COR-L47 (cell line): ENCODE measurements at regions not wholly inside any gene's neighbourhood (a gene's known extent, or its start where the extent isn't known, plus 50 kb on each side); places are given as distances from the start of the nearest gene placed in this dataset.
"Not testable (repeated sequence)": the region's sequence is repeated elsewhere in the genome, so short reads cannot be mapped to it uniquely, and the experiment has no call there.

Source experiments
- DNase-seq: peaks from one replicate; lab custom pipeline; 2025; lab: John Stamatoyannopoulos, UW

DNA sequence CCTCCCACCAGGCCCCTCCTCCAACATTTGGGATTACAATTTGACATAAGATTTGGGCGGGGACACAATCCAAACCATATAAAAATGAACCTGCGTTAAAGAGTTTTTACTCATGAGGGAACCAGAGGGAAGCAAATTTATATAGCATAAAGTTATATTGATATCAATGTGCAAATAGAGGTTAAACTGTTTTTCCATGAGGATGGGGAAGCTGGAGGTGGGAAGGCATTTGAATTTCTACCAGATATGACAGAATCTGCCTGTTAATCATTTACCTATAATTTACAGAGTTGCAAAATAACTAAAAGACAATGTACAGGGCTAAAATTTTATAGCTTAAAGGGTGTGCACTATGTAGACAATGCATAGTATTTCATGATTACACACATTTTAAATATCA, 322.0 kb upstream of the FKBP1C start:
- DNase-seq = no peak

DNA sequence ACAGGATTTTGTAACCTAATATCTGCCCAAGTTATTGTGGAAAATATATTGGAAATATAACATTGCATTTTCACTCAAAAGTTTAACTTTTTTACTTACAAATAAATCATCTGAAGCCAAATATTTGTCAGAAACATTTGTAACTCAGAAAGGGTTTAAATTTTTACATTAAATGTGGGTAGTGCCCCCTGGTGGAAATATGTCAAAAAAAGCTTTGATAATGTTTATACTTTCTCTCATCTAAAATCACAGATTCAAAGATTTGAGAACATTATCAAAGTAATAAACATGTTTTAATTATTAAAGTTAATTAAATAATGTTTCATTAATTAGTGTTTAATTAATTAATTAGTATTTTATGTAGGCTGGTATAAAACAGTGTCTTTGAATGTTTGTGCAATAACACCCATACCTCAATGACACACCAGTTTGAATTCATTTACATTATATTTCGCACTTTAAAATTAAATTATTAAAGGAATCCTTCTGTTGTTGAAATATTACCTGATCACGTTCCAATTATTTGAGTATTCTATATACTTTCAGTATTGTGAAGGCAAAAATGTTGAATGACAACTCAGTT, 320.1 kb upstream of the FKBP1C start:
- peak; percentile 34 for DNase-seq

- no peak for DNase-seq
Measured at GRCh38 chr6:62894114-62894513, 317.2 kb upstream of the FKBP1C start.

DNA sequence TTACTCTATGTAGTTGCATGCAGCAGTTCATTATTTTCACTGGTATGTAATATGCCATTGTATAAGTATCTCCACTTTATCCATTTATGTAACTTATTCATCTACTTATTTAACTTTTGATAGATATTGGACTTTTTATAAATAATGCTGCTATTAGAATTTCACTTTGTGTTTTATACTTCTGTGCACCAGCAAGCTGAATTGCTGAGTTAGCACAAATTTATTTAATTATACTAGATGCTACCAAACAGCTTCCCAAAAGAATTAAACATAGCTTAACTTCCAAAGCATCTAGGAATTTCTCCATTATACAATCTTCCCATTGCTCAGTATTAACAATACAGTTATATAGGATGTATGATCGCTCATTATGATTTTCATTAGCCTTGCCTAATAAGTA, 308.0 kb upstream of the FKBP1C start:
- DNase-seq = no peak

GRCh38 chr6:62904687-62905086, 306.6 kb upstream of the FKBP1C start:
- DNase-seq = no peak

DNA sequence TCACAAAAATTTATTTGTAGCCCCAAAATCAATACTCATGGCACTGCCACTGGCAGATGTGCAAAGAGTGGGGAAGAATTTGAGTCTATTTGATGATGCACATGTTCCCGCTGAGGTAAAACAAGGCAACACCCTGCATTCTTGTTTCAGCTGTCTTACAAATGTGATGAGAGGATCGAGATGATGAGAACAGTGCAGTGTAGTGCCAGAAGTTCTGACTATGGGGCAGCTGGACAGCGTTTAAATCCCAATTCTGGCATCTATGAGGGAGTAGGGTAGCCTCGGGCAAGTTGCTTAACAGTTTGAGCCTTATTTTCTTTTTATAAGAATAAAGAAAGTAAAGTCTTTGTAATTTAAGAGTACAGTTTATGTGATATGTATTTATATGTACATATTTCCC, 296.7 kb upstream of the FKBP1C start:
- no peak for DNase-seq

GRCh38 chr6:62923728-62924127, 287.5 kb upstream of the FKBP1C start:
- DNase-seq = no peak

DNA sequence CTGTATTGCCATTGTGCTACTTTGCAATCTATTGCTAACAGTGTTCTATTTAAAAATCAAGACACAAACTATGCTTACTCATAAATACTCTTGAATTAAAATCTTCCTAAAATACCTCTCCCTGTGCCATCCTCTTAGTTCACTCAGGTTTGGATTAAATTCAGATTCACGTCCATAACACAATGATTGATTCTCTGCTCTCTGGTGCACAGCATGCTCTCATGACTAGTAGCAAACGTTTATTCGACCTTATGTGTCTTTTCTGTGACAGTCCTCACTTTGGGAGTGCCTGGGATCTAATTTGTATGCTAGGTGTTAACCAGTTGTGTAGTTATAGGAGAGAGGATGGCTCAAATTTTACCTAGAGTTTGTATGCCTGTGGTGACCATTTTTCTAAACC, 270.4 kb upstream of the FKBP1C start:
- no peak for DNase-seq

- DNase-seq = no peak
Measured at GRCh38 chr6:62942000-62942399, 269.3 kb upstream of the FKBP1C start.

- no peak for DNase-seq
Measured at GRCh38 chr6:62968834-62969233, 242.4 kb upstream of the FKBP1C start.

GRCh38 chr6:62971976-62972658, 239.2 kb upstream of the FKBP1C start:
- DNase-seq = no peak

GRCh38 chr6:62974452-62974851, 236.8 kb upstream of the FKBP1C start:
- DNase-seq = no peak

DNA sequence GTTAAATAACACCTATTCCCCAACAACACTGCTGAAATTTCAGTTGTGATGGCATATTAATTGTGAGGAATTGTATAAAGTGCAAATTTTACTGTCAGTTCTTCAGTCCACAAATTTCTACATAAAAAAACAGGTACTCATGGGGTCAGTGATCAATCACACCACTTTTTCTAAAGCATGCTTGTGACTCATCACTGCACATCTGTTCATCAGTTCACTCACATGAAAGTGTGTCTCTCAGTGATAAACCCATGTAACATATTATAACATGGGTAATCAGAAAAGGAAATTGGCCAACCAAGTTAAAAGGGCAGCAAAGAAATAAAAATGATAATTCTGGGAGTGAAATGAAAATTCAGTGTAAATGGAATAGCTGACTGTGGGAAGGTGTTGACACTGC, 234.7 kb upstream of the FKBP1C start:
- no peak for DNase-seq

- no peak for DNase-seq
Measured at GRCh38 chr6:62978920-62979319, 232.3 kb upstream of the FKBP1C start.

- DNase-seq = no peak
Measured at GRCh38 chr6:62980093-62980492, 231.2 kb upstream of the FKBP1C start.

- DNase-seq = no peak
Measured at GRCh38 chr6:62980724-62981123, 230.5 kb upstream of the FKBP1C start.

GRCh38 chr6:62982951-62983350, 228.3 kb upstream of the FKBP1C start:
- DNase-seq = no peak

GRCh38 chr6:62991696-62992095, 219.6 kb upstream of the FKBP1C start:
- DNase-seq = not testable (repeated sequence)

- no peak for DNase-seq
Measured at GRCh38 chr6:62993951-62994350, 217.3 kb upstream of the FKBP1C start.

DNA sequence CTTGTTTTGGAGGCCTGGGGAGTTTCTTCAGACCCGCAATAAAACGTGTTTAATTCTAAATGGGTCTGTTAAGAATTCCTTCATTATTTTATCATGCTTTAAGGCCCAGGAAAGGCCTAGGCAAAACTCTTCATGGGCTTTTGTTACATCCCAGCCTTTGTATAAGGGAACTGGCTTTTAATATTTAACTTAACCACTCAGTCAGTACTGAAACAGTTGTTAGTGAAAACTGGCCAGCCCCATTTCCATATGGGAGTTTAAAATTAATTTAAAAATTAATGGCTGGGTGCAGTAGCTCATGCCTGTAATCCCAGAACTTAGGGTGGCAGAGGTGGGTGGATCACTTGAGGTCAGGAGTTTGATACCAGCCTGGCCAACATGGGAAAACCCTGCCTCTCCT, 213.2 kb upstream of the FKBP1C start:
- no peak for DNase-seq

DNA sequence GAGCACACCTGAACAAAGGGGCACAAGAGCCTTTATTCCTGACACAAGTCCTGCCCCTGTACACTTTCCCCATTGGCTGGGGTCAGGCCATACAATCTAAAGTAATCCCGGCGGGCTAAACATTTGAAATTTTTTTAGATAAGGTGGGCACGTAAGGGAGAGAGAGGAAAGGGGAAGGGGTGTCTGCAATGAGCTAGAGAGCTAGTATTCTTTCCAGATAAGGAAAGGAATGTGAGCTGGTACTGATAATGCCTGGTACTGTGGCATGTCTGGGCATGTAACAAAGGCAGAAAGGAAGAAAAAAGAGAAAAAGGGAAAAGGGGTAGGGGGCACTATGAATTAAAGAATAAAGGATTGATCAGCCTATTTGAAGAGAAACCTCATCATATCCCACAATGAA, 212.0 kb upstream of the FKBP1C start:
- not testable (repeated sequence) for DNase-seq

GRCh38 chr6:62999796-63000195, 211.5 kb upstream of the FKBP1C start:
- no peak for DNase-seq

- DNase-seq = not testable (repeated sequence)
Measured at GRCh38 chr6:63006018-63006417, 205.3 kb upstream of the FKBP1C start.

DNA sequence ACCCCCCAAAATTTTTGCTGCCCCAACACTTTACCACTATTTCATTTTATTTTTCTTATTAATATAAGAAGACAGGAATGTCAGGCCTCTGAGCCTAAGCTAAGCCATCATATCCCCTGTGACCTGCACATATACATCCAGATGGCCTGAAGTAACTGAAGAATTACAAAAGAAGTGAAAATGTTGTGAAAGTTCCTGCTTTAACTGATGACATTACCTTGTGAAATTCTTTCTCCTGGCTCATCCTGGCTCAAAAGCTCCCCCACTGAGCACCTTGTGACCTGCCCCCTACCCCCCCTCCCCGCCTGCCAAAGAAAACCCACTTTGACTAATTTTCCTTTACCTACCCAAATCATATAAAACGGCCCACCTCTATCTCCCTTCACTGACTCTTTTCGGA, 200.3 kb upstream of the FKBP1C start:
- not testable (repeated sequence) for DNase-seq
